ENCODE measurements at regions not wholly inside any gene's neighbourhood (a gene's known extent, or its start where the extent isn't known, plus 50 kb on each side); places are given as distances from the start of the nearest gene placed in this dataset.

DNA sequence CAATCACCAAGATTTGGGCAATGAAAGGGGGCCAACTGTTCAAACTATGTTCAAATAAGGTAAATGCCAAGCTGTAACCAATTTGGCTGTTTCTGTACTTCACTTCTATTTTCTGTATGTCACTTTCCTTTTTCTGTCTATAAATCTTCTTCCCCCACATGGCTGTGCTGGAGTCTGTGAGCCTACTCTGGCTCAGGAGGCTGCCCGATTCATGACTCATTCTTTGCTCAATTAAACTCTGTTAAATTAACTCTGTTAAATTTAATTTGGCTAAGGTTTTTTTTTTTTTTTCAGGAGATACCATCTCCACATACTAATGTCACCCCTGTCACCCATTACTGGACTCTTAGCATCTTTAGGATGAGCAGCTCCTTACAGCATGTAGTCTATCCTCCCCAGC is 178.8 kb upstream of the TWIST2 start:
- TF ChIP-seq EGR1 (IDR thresholded peaks at IDR 0.05) (no peak), CREB1 (IDR thresholded peaks at IDR 0.05; ENCODE audit: low read depth) (no peak)

All from Ishikawa (cell line).